Retinal pigment epithelial cell (primary cell): ENCODE measurements at regions not wholly inside any gene's neighbourhood (a gene's known extent, or its start where the extent isn't known, plus 50 kb on each side); places are given as distances from the start of the nearest gene placed in this dataset.

ENCODE experiments used
- DNase-seq: peaks from one replicate; pipeline ENCODE4 v3.0.0-alpha.2; 2010; ENCODE audit warnings: low read depth
- H3K4me3 ChIP-seq: 2 replicates; pipeline ENCODE4 v1.5.1; 2011; ENCODE audit warnings: mild to moderate bottlenecking, low read length, control low read depth, moderate library complexity
- TF ChIP-seq, protein P1 (sequence below): conservative IDR thresholded peaks from 2 replicates; pipeline ENCODE4 v1.5.1; 2011; ENCODE audit warnings: low read depth, low read length, control low read depth, inconsistent platforms

DNA sequence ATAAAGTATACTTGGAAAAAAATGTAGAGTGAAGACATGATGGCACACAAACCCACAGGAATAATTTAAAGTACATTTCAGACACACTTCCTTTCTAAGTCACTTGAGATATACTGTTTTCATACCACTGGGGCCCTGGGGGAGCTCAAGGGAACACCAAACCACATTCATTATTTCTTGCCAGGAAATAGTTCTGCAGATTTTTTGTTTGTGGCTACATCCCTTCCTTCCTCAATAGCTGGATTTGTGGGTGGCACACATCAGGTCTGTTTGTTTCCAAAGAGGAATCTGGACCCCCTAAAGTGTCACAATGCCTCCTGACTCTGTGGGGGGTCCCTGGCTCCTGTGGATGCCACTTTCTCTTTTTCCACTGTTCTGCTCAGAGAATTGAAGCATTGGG lies 153.5 kb upstream of the COL8A1 start:
- no peak for DNase-seq
- no peak overlapping the region for H3K4me3 ChIP-seq
- TF ChIP-seq, protein P1, sequence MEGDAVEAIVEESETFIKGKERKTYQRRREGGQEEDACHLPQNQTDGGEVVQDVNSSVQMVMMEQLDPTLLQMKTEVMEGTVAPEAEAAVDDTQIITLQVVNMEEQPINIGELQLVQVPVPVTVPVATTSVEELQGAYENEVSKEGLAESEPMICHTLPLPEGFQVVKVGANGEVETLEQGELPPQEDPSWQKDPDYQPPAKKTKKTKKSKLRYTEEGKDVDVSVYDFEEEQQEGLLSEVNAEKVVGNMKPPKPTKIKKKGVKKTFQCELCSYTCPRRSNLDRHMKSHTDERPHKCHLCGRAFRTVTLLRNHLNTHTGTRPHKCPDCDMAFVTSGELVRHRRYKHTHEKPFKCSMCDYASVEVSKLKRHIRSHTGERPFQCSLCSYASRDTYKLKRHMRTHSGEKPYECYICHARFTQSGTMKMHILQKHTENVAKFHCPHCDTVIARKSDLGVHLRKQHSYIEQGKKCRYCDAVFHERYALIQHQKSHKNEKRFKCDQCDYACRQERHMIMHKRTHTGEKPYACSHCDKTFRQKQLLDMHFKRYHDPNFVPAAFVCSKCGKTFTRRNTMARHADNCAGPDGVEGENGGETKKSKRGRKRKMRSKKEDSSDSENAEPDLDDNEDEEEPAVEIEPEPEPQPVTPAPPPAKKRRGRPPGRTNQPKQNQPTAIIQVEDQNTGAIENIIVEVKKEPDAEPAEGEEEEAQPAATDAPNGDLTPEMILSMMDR = no peak

DNA sequence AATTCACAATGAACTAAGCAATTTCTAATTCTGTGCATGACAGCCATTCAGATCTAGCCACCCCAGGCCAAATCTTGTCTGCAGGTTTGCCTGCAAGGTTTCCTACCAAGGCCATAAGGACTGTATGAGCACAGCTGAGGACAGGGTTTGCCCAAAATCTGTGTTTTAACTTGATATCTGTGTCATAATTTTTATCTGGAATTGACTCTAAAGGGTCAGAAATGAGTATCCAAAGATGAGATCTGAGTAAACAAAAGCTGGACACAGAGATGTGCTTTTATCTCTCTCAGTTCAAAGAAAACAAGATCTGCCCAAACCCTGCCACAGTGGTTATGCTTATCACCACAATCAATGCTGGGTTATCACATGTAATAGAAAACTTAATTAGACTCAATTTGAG lies 154.6 kb upstream of the COL8A1 start:
- TF ChIP-seq, protein P1 = no peak
- no peak overlapping the region for H3K4me3 ChIP-seq
- no peak for DNase-seq

DNA sequence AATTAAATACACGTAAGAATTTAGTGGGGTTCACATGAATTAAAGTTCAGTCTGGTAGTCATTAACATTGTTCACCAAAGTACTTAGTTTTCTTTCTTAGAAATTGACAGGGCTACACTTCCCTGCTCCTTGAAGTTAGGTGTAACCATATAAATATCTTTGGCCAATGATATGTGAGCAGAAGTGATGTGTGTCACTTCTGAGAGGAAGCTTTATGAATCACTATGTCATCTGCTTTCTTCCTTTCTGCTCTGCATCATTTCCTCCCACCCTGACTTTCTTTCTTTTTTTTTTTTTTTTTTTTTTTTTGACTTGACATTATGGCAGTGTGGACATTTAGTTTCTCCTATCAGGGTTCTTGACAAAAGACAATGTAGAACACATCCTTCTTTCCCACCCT lies 156.2 kb upstream of the COL8A1 start:
- no peak overlapping the region for H3K4me3 ChIP-seq
- no peak for DNase-seq
- TF ChIP-seq, protein P1 = no peak

DNA sequence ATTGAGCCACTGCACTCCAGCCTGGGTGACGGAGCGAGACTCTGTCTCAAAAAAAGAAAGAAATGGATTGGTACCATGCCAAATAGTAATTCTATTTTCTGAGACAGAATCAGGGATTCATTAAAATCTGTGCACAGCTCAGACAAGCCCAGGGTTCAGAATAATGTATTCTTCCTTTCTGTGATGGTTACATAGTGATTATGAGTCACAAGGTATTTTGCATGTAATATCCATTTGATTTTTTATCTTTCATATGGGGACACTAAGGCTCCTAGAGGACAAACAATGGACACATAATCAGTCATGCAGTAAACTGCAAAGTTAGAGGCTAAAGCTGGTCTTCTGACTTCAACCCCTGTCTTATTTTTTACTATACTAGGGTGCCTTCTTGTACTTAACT lies 156.8 kb upstream of the COL8A1 start:
- no peak for DNase-seq
- H3K4me3 ChIP-seq = no peak overlapping the region
- TF ChIP-seq, protein P1 = no peak

DNA sequence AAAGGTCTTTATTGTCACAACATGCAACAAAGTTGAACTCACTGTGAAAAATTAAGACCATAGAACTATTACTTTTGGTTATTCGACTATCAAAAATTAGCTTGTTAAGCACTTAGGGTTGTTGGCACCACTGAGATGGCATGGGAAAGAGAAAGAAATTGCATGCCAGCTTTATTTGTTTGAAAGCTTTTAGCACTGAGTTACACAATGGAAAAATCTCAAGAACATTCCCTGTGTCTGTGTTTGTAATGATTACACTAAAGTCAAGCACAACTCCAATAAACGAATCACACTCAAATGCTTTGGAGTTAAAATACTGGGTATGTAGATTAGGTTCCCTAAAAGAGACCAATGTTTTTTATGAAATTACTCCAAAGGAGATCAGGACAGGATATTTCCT lies 158.6 kb upstream of the COL8A1 start:
- TF ChIP-seq, protein P1 = no peak
- DNase-seq = no peak
- H3K4me3 ChIP-seq = no peak overlapping the region

DNA sequence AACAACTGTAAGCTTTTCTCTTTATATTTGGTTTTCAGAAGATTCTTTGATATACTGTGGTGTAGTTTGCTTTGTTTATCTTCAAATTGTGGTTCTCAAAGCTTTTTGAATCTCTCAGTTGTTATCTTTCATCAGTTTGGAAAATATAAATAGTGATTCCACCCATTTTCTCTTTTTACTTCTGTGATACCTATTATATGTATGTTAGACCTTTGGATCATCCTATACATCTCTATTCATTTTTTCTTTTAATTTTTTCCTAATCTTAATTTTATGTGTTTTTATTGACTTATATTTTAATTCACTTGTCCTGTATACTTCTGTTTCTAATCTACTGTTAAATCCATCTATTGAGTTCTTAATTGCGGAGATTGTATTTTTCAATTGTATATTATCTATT lies 160.7 kb upstream of the COL8A1 start:
- TF ChIP-seq, protein P1 = no peak
- DNase-seq = no peak

DNA sequence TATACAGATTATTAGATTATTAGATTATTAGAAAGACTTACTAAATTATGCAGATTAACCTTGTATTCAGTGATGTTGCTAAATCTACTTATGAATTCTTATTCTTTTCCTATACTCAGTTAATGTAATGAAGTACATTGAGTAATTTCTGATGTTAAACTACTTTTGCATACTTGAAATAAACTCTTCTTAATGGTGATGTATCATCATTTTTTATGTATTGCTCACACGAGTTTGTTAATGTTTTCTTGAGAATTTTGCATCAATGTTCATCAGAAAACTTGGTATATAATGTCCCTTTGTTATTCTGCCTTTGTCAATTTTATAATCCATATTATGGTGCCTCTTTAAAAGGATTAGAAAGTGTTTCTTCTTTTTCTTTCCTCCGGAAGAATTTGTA lies 163.2 kb upstream of the COL8A1 start:
- DNase-seq = no peak
- no peak overlapping the region for H3K4me3 ChIP-seq
- TF ChIP-seq, protein P1 = no peak

More for the DNA sequence above, 160.7 kb upstream of the COL8A1 start:
- H3K4me3 ChIP-seq = no peak overlapping the region
